Neural cell (in vitro differentiated cells): ENCODE measurements at regions not wholly inside any gene's neighbourhood (a gene's known extent, or its start where the extent isn't known, plus 50 kb on each side); places are given as distances from the start of the nearest gene placed in this dataset.

Experiments
- H2AFZ ChIP-seq: fragments of 200-600, 300-800 bp; sonication (generic), shearing (Covaris generic); 2 replicates; pipeline ENCODE4 v1.6.0; 2014; ENCODE audit warnings: low read depth, mild to moderate bottlenecking, antibody characterized with exemption, low read length, moderate library complexity
- H3F3A ChIP-seq: fragments of 200-600 bp; shearing (Covaris generic); 2 replicates; pipeline ENCODE4 v1.6.1; 2016; ENCODE audit warnings: mild to moderate bottlenecking, moderate library complexity, mixed read lengths, antibody characterized with exemption, low read length; ENCODE audit not compliant: insufficient read depth, poor library complexity, severe bottlenecking
- H3K27ac ChIP-seq: fragments of 200-600, 300-800 bp; sonication (generic), shearing (Covaris generic); 2 replicates; pipeline ENCODE4 v1.5.1; 2014; ENCODE audit warnings: mild to moderate bottlenecking, low read length, moderate library complexity
- H3K27me3 ChIP-seq: fragments of 300-800, 200-600 bp; sonication (generic), shearing (Covaris generic); 2 replicates; pipeline ENCODE4 v1.6.0; 2014; ENCODE audit warnings: mild to moderate bottlenecking, low read depth, low read length, moderate library complexity; ENCODE audit not compliant: insufficient read depth
- H3K36me3 ChIP-seq: fragments of 300-800, 200-600 bp; sonication (generic), shearing (Covaris generic); 2 replicates; pipeline ENCODE4 v1.5.1; 2014; ENCODE audit warnings: mild to moderate bottlenecking, antibody characterized with exemption, low read length, moderate library complexity; ENCODE audit not compliant: insufficient read depth
- H3K4me2 ChIP-seq: fragments of 300-800, 200-600 bp; sonication (generic), shearing (Covaris generic); 2 replicates; pipeline ENCODE4 v1.6.0; 2014; ENCODE audit warnings: mild to moderate bottlenecking, low read length
- H3K4me3 ChIP-seq: fragments of 300-800, 200-600 bp; sonication (generic), shearing (Covaris generic); 2 replicates; pipeline ENCODE4 v1.5.1; 2014; ENCODE audit warnings: mild to moderate bottlenecking, low read length, moderate library complexity
- H3K79me2 ChIP-seq: fragments of 200-600 bp; shearing (Covaris generic); replicated peaks from 2 replicates; pipeline ENCODE4 v1.6.0; 2014; ENCODE audit warnings: mild to moderate bottlenecking, low read length, moderate library complexity; ENCODE audit not compliant: insufficient read depth
- H3K9ac ChIP-seq: fragments of 300-800, 200-600 bp; sonication (generic), shearing (Covaris generic); 2 replicates; pipeline ENCODE4 v1.6.1; 2016; ENCODE audit warnings: mild to moderate bottlenecking, low read length, mixed read lengths
- H3K9me2 ChIP-seq: fragments of 200-600 bp; shearing (Covaris generic); 2 replicates; pipeline ENCODE4 v1.6.1; 2016; ENCODE audit warnings: mild to moderate bottlenecking, low read length, mixed read lengths; ENCODE audit not compliant: insufficient read depth
- H3K9me3 ChIP-seq: fragments of 200-600, 300-800 bp; sonication (generic), shearing (Covaris generic); 2 replicates; pipeline ENCODE4 v1.6.1; 2016; ENCODE audit warnings: mild to moderate bottlenecking, mixed run types, low read length, moderate library complexity, mixed read lengths
- H4K20me1 ChIP-seq: fragments of 200-600 bp; shearing (Covaris generic); 2 replicates; pipeline ENCODE4 v1.6.1; 2016; ENCODE audit warnings: mild to moderate bottlenecking, mixed run types; ENCODE audit not compliant: insufficient read depth
- EP300 ChIP-seq: fragments of 450-650 bp; conservative IDR thresholded peaks from 2 replicates; pipeline ENCODE4 v1.6.1; 2014; ENCODE audit warnings: antibody characterized with exemption, mild to moderate bottlenecking, moderate library complexity; ENCODE audit not compliant: poor library complexity, severe bottlenecking
- EZH2 ChIP-seq: fragments of 200-600, 300-800 bp; shearing (Covaris generic), sonication (generic); IDR thresholded peaks from 2 replicates; pipeline ENCODE4 v1.6.1; 2014; ENCODE audit warnings: antibody characterized with exemption, low read length, borderline replicate concordance, mild to moderate bottlenecking; ENCODE audit not compliant: insufficient read depth, poor library complexity, severe bottlenecking
- MXI1 ChIP-seq: fragments of 450-650 bp; conservative IDR thresholded peaks from 2 replicates; pipeline ENCODE4 v1.6.1; 2014; ENCODE audit warnings: antibody characterized with exemption, mild to moderate bottlenecking; ENCODE audit not compliant: poor library complexity, severe bottlenecking
- POLR2AphosphoS5 ChIP-seq: IDR thresholded peaks from 2 replicates; pipeline ENCODE4 v1.6.1; 2012
- RAD21 ChIP-seq: fragments of 450-650 bp; conservative IDR thresholded peaks from 2 replicates; pipeline ENCODE4 v1.6.1; 2014; ENCODE audit warnings: antibody characterized with exemption, mild to moderate bottlenecking, moderate library complexity
- REST ChIP-seq: IDR thresholded peaks from 2 replicates; pipeline ENCODE4 v1.6.1; 2012; ENCODE audit warnings: borderline replicate concordance
- SMC3 ChIP-seq: fragments of 450-650 bp; conservative IDR thresholded peaks from 2 replicates; pipeline ENCODE4 v1.6.1; 2014; ENCODE audit warnings: antibody characterized with exemption, mild to moderate bottlenecking, moderate library complexity; ENCODE audit not compliant: poor library complexity
- TAF1 ChIP-seq: IDR thresholded peaks from 2 replicates; pipeline ENCODE4 v1.6.1; 2012; ENCODE audit warnings: low read depth
- TF ChIP-seq, protein P1 (sequence below): fragments of 450-650 bp; IDR thresholded peaks from 2 replicates; pipeline ENCODE4 v1.5.1; 2014; ENCODE audit warnings: antibody characterized with exemption, mild to moderate bottlenecking, moderate library complexity; ENCODE audit not compliant: poor library complexity, severe bottlenecking

DNA sequence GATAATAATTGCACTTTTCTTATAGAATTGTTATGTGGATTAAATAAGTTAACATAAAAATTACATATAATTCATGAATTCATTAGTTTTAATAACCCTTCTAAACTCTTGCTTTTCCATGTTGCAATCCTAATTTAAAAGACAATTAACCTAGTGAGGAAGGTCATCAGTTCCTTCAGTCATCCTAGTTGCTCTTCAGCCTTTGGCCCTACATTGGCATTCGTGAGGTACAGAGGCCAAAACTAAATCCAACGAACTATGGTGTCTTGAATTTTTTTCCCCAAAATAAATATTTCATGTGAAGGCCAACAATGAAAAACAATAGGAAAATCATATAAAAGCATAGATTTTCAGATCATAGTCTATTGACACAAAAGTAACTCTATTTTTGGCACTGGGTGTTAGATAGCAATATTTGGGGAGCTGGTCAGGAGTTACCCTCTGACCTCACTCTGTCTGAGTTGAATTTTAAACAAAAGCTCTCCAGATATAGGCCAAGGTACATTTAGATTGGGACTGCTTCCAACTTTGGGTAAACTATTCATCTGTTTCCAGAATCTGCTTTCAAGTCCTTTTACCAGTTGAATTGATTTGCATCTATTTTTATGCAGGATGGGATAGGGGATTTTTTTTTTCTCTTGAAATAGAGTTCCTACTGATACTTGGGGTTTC lies 104.5 kb downstream of the SEM1 start:
- Histone ChIP-seq H4K20me1 (no peaks in the 10 kb centered on the region), H3K27ac (no peak overlapping the region), H3K4me2 (no peak overlapping the region), H3K79me2 (no peaks in the 10 kb centered on the region), H3K9me3 (no peaks in the 10 kb centered on the region), H3F3A (no peaks in the 10 kb centered on the region), H3K36me3 (no peaks in the 10 kb centered on the region), H3K4me3 (no peak overlapping the region), H3K27me3 (no peaks in the 10 kb centered on the region), H3K9ac (no peak overlapping the region), H3K9me2 (no peaks in the 10 kb centered on the region), H2AFZ (no peak overlapping the region)
- no peak for TF ChIP-seq REST
- TF ChIP-seq, protein P1, sequence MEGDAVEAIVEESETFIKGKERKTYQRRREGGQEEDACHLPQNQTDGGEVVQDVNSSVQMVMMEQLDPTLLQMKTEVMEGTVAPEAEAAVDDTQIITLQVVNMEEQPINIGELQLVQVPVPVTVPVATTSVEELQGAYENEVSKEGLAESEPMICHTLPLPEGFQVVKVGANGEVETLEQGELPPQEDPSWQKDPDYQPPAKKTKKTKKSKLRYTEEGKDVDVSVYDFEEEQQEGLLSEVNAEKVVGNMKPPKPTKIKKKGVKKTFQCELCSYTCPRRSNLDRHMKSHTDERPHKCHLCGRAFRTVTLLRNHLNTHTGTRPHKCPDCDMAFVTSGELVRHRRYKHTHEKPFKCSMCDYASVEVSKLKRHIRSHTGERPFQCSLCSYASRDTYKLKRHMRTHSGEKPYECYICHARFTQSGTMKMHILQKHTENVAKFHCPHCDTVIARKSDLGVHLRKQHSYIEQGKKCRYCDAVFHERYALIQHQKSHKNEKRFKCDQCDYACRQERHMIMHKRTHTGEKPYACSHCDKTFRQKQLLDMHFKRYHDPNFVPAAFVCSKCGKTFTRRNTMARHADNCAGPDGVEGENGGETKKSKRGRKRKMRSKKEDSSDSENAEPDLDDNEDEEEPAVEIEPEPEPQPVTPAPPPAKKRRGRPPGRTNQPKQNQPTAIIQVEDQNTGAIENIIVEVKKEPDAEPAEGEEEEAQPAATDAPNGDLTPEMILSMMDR = no peak
- TF ChIP-seq RAD21 = no peak
- no peak for TF ChIP-seq MXI1
- no peak for TF ChIP-seq EP300
- no peak for TF ChIP-seq SMC3
- TF ChIP-seq POLR2AphosphoS5 = no peak
- TF ChIP-seq EZH2 = no peak
- TF ChIP-seq TAF1 = no peak

- H3K36me3 ChIP-seq = no peaks in the 10 kb centered on the region
- no peak overlapping the region for H2AFZ ChIP-seq
- no peak overlapping the region for H3K4me3 ChIP-seq
- no peaks in the 10 kb centered on the region for H4K20me1 ChIP-seq
- no peak overlapping the region for H3K9ac ChIP-seq
- no peaks in the 10 kb centered on the region for H3F3A ChIP-seq
- no peaks in the 10 kb centered on the region for H3K9me3 ChIP-seq
- no peaks in the 10 kb centered on the region for H3K27me3 ChIP-seq
- H3K79me2 ChIP-seq = no peaks in the 10 kb centered on the region
- no peak overlapping the region for H3K27ac ChIP-seq
- H3K4me2 ChIP-seq = no peak overlapping the region
- H3K9me2 ChIP-seq = no peaks in the 10 kb centered on the region
- TF ChIP-seq EZH2 (no peak), SMC3 (no peak), EP300 (no peak), RAD21 (no peak), MXI1 (no peak), POLR2AphosphoS5 (no peak), TAF1 (no peak), REST (no peak)
- TF ChIP-seq, protein P1 = no peak
These were observed 110.2 kb downstream of the SEM1 start for GRCh38 chr7:96599288-96599936.
